ENCODE measurements at regions not wholly inside any gene's neighbourhood (a gene's known extent, or its start where the extent isn't known, plus 50 kb on each side); places are given as distances from the start of the nearest gene placed in this dataset.

DNA sequence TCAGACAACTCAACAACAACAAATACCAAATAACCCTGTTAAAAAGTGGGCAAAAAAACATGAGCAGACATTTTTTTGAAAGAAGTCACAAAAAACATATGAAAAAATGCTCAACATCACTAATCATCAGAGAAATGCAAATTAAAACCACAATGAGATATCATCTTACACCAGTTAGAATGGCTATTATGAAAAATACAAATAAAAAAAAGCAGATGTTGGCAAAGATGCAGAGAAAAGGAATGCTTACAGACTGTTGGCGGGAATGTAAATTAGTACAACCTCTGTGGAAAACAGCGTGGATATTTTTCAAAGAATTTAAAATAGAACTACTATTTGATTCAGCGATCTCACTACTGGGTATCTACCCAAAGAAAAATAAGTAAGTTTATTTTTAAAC is 114.0 kb downstream of the SLC38A4 start:
- Histone ChIP-seq H3K9me3 (ENCODE audit: low read depth, low read length, poor library complexity, severe bottlenecking) (no peaks in the 10 kb centered on the region), H3K4me1 (ENCODE audit: insufficient read depth, low read length, poor library complexity, severe bottlenecking) (no peaks in the 10 kb centered on the region), H3K27ac (ENCODE audit: low read depth, low read length, poor library complexity, severe bottlenecking) (no peak overlapping the region), H3K27me3 (replicated peaks; ENCODE audit: insufficient read depth, low read depth, low read length, poor library complexity) (no peaks in the 10 kb centered on the region), H3K36me3 (ENCODE audit: insufficient read depth, low read length, poor library complexity, severe bottlenecking) (no peaks in the 10 kb centered on the region), H3K4me3 (ENCODE audit: low read depth, low read length, poor library complexity, severe bottlenecking) (no peak overlapping the region)
- no TSS peak for BruUV-seq (replicated peaks)
- TF ChIP-seq, protein P1, sequence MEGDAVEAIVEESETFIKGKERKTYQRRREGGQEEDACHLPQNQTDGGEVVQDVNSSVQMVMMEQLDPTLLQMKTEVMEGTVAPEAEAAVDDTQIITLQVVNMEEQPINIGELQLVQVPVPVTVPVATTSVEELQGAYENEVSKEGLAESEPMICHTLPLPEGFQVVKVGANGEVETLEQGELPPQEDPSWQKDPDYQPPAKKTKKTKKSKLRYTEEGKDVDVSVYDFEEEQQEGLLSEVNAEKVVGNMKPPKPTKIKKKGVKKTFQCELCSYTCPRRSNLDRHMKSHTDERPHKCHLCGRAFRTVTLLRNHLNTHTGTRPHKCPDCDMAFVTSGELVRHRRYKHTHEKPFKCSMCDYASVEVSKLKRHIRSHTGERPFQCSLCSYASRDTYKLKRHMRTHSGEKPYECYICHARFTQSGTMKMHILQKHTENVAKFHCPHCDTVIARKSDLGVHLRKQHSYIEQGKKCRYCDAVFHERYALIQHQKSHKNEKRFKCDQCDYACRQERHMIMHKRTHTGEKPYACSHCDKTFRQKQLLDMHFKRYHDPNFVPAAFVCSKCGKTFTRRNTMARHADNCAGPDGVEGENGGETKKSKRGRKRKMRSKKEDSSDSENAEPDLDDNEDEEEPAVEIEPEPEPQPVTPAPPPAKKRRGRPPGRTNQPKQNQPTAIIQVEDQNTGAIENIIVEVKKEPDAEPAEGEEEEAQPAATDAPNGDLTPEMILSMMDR (conservative IDR thresholded peaks at IDR 0.05; ENCODE audit: low read depth, low read length): no peak
- TF ChIP-seq EZH2 (IDR thresholded peaks at IDR 0.05; ENCODE audit: borderline replicate concordance, low read depth, low read length, poor library complexity, severe bottlenecking): no peak
- intact Hi-C loops (cut with micrococcal nuclease; ENCODE audit: unreplicated experiment): no loop called here
- DNase-seq (ENCODE audit: low spot score): no peak
- CTCF ChIA-PET: no interaction called here
- POLR2A ChIA-PET (ENCODE audit: low non-redundant PET): no interaction called here

DNA sequence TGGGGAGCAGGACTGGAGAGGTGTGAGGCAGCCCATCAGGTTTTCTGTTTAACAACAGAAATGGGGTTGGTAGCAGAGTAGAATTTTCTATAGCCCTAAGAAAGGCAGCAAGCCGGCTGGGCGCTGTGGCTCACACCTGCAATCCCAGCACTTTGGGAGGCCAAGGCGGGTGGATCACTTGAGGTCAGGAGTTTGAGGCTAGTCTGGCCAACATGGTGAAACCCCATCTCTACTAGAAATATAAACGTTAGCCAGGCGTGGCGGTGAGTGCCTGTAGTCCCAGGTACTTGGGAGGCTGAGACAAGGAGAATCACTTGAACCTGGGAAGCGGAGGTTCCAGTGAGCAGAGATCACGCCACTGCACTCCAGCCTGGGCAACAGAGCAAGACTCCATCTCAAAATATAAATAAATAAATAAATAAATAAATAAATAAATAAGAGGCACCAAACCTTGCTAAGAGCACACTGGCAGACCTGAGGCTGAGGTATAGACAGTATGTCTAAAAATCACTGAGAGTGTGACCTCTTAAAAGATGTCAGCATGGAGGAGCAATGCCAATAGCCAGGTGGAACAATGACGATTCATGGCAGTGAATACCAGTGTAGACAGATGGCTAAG is 115.6 kb downstream of the SLC38A4 start:
- Histone ChIP-seq H3K9me3 (ENCODE audit: low read depth, low read length, poor library complexity, severe bottlenecking) (no peaks in the 10 kb centered on the region), H3K27me3 (replicated peaks; ENCODE audit: insufficient read depth, low read depth, low read length, poor library complexity) (no peaks in the 10 kb centered on the region), H3K36me3 (ENCODE audit: insufficient read depth, low read length, poor library complexity, severe bottlenecking) (no peaks in the 10 kb centered on the region), H3K4me3 (ENCODE audit: low read depth, low read length, poor library complexity, severe bottlenecking) (no peak overlapping the region), H3K4me1 (ENCODE audit: insufficient read depth, low read length, poor library complexity, severe bottlenecking) (no peaks in the 10 kb centered on the region), H3K27ac (ENCODE audit: low read depth, low read length, poor library complexity, severe bottlenecking) (no peak overlapping the region)
- ChIA-PET POLR2A (ENCODE audit: low non-redundant PET) (no interaction called here), CTCF (no interaction called here)
- no TSS peak for BruUV-seq (replicated peaks)
- DNase-seq (ENCODE audit: low spot score): no peak
- intact Hi-C loops (cut with micrococcal nuclease; ENCODE audit: unreplicated experiment): no loop called here
- no peak for TF ChIP-seq EZH2 (IDR thresholded peaks at IDR 0.05; ENCODE audit: borderline replicate concordance, low read depth, low read length, poor library complexity, severe bottlenecking)
- TF ChIP-seq, protein P1 (conservative IDR thresholded peaks at IDR 0.05; ENCODE audit: low read depth, low read length): no peak

DNA sequence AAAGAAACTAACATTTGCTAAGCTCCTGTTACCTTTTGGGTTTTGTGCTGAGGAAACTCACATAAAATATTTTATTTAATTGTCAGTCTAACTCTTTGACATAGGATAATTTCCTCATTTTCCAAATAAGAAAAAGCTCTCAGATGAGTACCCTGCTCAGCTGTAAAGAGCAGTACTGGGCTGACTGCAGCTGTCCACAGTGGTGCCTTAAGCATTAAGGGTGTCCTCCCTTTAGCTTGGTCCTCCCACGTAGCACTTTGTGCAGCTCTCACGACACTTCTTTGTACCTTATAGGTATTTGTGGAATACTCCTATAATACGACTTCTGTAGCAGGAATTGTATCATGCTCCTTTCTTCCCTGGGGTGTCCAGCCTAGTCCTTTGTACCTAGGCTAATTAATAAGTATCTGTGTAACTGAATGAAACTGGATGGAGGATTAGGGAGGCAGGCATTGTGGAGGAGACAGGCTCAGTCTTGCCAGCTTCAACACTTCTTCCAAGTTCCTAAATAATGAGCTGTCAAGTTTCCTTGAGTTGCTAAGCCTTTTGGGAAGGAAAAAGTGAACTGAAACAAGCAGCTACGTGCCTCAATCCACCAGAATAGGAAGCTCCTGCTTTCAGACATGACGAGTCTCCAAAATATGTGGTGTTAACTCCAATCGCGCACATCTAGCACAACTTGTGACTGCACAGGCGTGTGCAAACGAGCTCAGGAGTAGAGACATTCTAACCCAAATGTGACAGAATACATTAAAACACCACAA is 123.0 kb downstream of the SLC38A4 start:
- intact Hi-C loops (cut with micrococcal nuclease; ENCODE audit: unreplicated experiment): no loop called here
- H3K4me3 ChIP-seq (ENCODE audit: low read depth, low read length, poor library complexity, severe bottlenecking): no peak overlapping the region
- H3K27me3 ChIP-seq (replicated peaks; ENCODE audit: insufficient read depth, low read depth, low read length, poor library complexity): no peaks in the 10 kb centered on the region
- ChIA-PET POLR2A (ENCODE audit: low non-redundant PET) (no interaction called here), CTCF (no interaction called here)
- no TSS peak for BruUV-seq (replicated peaks)
- no peaks in the 10 kb centered on the region for H3K36me3 ChIP-seq (ENCODE audit: insufficient read depth, low read length, poor library complexity, severe bottlenecking)
- no peak for DNase-seq (ENCODE audit: low spot score)
- H3K9me3 ChIP-seq (ENCODE audit: low read depth, low read length, poor library complexity, severe bottlenecking): no peaks in the 10 kb centered on the region
- TF ChIP-seq, protein P1 (conservative IDR thresholded peaks at IDR 0.05; ENCODE audit: low read depth, low read length): no peak
- TF ChIP-seq EZH2 (IDR thresholded peaks at IDR 0.05; ENCODE audit: borderline replicate concordance, low read depth, low read length, poor library complexity, severe bottlenecking): no peak
- no peak overlapping the region for H3K27ac ChIP-seq (ENCODE audit: low read depth, low read length, poor library complexity, severe bottlenecking)
- no peaks in the 10 kb centered on the region for H3K4me1 ChIP-seq (ENCODE audit: insufficient read depth, low read length, poor library complexity, severe bottlenecking)
